ENCODE measurements at regions not wholly inside any gene's neighbourhood (a gene's known extent, or its start where the extent isn't known, plus 50 kb on each side); places are given as distances from the start of the nearest gene placed in this dataset.

GRCh38 chr3:187947927-187948682 lies 202.8 kb upstream of the BCL6 start:
- Histone ChIP-seq H3K4me3 (no peak overlapping the region), H3K9me3 (ENCODE audit: insufficient read depth, low read depth) (peaks cover 6% of the 10 kb centered on the region; the same call in 1 of the 2 replicates), H3K79me2 (ENCODE audit: low read depth) (peaks cover 5% of the 10 kb centered on the region; the same call in 1 of the 2 replicates), H3K27me3 (ENCODE audit: insufficient read depth, low read depth) (no peaks in the 10 kb centered on the region), H3K9me2 (ENCODE audit: insufficient read depth) (no peaks in the 10 kb centered on the region), H4K20me1 (ENCODE audit: insufficient read depth) (no peaks in the 10 kb centered on the region), H3K4me2 (no peak overlapping the region), H3F3A (ENCODE audit: insufficient read depth, low read depth) (peaks cover 43% of the 10 kb centered on the region), H3K36me3 (ENCODE audit: low read depth) (no peaks in the 10 kb centered on the region), H3K4me1 (replicated peaks; ENCODE audit: insufficient read depth) (peaks cover 68% of the 10 kb centered on the region), H2AFZ (no peak overlapping the region), H3K27ac (no peak overlapping the region)
- BruUV-seq (replicated peaks), result no TSS peak
- POLR2A ChIA-PET (ENCODE audit: unreplicated experiment), result no interaction called here
- CTCF ChIA-PET, result interaction anchor here (0.6 kb wide), 1 partner anchor 8 kb away, joined by 3 read pairs; no protein-coding TSS in a partner anchor
- intact Hi-C loops (cut with micrococcal nuclease; ENCODE audit: unreplicated experiment), result loop anchor here (10.0 kb wide), 1 partner anchor 1007 kb away; no protein-coding TSS in a partner anchor
- TF ChIP-seq CTCF (conservative IDR thresholded peaks at IDR 0.05), result no peak
- TF ChIP-seq EZH2 (IDR thresholded peaks at IDR 0.05; ENCODE audit: low read depth), result no peak
- DNase-seq, result no peak

GRCh38 chr3:187949093-187949820 lies 204.0 kb upstream of the BCL6 start:
- H4K20me1 ChIP-seq (ENCODE audit: insufficient read depth), result no peaks in the 10 kb centered on the region
- H3K4me1 ChIP-seq (replicated peaks; ENCODE audit: insufficient read depth), result peaks cover 68% of the 10 kb centered on the region
- H3K36me3 ChIP-seq (ENCODE audit: low read depth), result no peaks in the 10 kb centered on the region
- H3K27ac ChIP-seq, result no peak overlapping the region
- no peak for TF ChIP-seq CTCF (conservative IDR thresholded peaks at IDR 0.05)
- TF ChIP-seq EZH2 (IDR thresholded peaks at IDR 0.05; ENCODE audit: low read depth), result no peak
- DNase-seq, result no peak
- no peaks in the 10 kb centered on the region for H3K27me3 ChIP-seq (ENCODE audit: insufficient read depth, low read depth)
- intact Hi-C loops (cut with micrococcal nuclease; ENCODE audit: unreplicated experiment), result loop anchor here (10.0 kb wide), 1 partner anchor 1006 kb away; no protein-coding TSS in a partner anchor
- peaks cover 45% of the 10 kb centered on the region for H3F3A ChIP-seq (ENCODE audit: insufficient read depth, low read depth)
- H3K4me2 ChIP-seq, result no peak overlapping the region
- H2AFZ ChIP-seq, result no peak overlapping the region
- H3K9me3 ChIP-seq (ENCODE audit: insufficient read depth, low read depth), result peaks cover 6% of the 10 kb centered on the region; the same call in 1 of the 2 replicates
- POLR2A ChIA-PET (ENCODE audit: unreplicated experiment), result interaction anchor here (0.6 kb wide), 1 partner anchor 199 kb away, joined by 3 read pairs; no protein-coding TSS in a partner anchor
- no TSS peak for BruUV-seq (replicated peaks)
- H3K79me2 ChIP-seq (ENCODE audit: low read depth), result peaks cover 5% of the 10 kb centered on the region; the same call in 1 of the 2 replicates
- no peak overlapping the region for H3K4me3 ChIP-seq
- no peaks in the 10 kb centered on the region for H3K9me2 ChIP-seq (ENCODE audit: insufficient read depth)
- CTCF ChIA-PET, result no interaction called here

- CTCF ChIA-PET, result no interaction called here
- no peaks in the 10 kb centered on the region for H3K9me2 ChIP-seq (ENCODE audit: insufficient read depth)
- H3K4me2 ChIP-seq, result no peak overlapping the region
- H3K4me3 ChIP-seq, result no peak overlapping the region
- H3K27me3 ChIP-seq (ENCODE audit: insufficient read depth, low read depth), result no peaks in the 10 kb centered on the region
- H3K79me2 ChIP-seq (ENCODE audit: low read depth), result peaks cover 5% of the 10 kb centered on the region; the same call in 1 of the 2 replicates
- H3K36me3 ChIP-seq (ENCODE audit: low read depth), result no peaks in the 10 kb centered on the region
- intact Hi-C loops (cut with micrococcal nuclease; ENCODE audit: unreplicated experiment), result no loop called here
- TF ChIP-seq CTCF (conservative IDR thresholded peaks at IDR 0.05) (no peak), EZH2 (IDR thresholded peaks at IDR 0.05; ENCODE audit: low read depth) (no peak)
- no TSS peak for BruUV-seq (replicated peaks)
- H3F3A ChIP-seq (ENCODE audit: insufficient read depth, low read depth), result peaks cover 45% of the 10 kb centered on the region
- H4K20me1 ChIP-seq (ENCODE audit: insufficient read depth), result no peaks in the 10 kb centered on the region
- no peak overlapping the region for H3K27ac ChIP-seq
- H2AFZ ChIP-seq, result no peak overlapping the region
- peaks cover 68% of the 10 kb centered on the region for H3K4me1 ChIP-seq (replicated peaks; ENCODE audit: insufficient read depth)
- POLR2A ChIA-PET (ENCODE audit: unreplicated experiment), result interaction anchor here (0.6 kb wide), 1 partner anchor 1373 kb away, joined by 5 read pairs; no protein-coding TSS in a partner anchor
- no peak for DNase-seq
- H3K9me3 ChIP-seq (ENCODE audit: insufficient read depth, low read depth), result peaks cover 6% of the 10 kb centered on the region; the same call in 1 of the 2 replicates
These were observed 203.3 kb upstream of the LPP start for GRCh38 chr3:187950671-187951070.

Measured in PC-9 (cell line).